LNCaP clone FGC (cell line): ENCODE measurements at regions not wholly inside any gene's neighbourhood (a gene's known extent, or its start where the extent isn't known, plus 50 kb on each side); places are given as distances from the start of the nearest gene placed in this dataset.

Source experiments
- DNase-seq: peaks from one replicate; pipeline ENCODE4 v3.0.0-alpha.2; 2011; ENCODE audit warnings: low read depth
- H3K4me3 ChIP-seq: 2 replicates; pipeline ENCODE4 v1.5.1; 2011; ENCODE audit warnings: mild to moderate bottlenecking, low read depth, low read length, control low read depth
- TF ChIP-seq, protein P1 (sequence below): IDR thresholded peaks from 2 replicates; pipeline ENCODE4 v1.5.1; 2012; ENCODE audit warnings: mild to moderate bottlenecking; ENCODE audit not compliant: control insufficient read depth, insufficient read depth; ENCODE audit errors: extremely low read depth

- no peak overlapping the region for H3K4me3 ChIP-seq
- TF ChIP-seq, protein P1, sequence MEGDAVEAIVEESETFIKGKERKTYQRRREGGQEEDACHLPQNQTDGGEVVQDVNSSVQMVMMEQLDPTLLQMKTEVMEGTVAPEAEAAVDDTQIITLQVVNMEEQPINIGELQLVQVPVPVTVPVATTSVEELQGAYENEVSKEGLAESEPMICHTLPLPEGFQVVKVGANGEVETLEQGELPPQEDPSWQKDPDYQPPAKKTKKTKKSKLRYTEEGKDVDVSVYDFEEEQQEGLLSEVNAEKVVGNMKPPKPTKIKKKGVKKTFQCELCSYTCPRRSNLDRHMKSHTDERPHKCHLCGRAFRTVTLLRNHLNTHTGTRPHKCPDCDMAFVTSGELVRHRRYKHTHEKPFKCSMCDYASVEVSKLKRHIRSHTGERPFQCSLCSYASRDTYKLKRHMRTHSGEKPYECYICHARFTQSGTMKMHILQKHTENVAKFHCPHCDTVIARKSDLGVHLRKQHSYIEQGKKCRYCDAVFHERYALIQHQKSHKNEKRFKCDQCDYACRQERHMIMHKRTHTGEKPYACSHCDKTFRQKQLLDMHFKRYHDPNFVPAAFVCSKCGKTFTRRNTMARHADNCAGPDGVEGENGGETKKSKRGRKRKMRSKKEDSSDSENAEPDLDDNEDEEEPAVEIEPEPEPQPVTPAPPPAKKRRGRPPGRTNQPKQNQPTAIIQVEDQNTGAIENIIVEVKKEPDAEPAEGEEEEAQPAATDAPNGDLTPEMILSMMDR = no peak
- no peak for DNase-seq
Measured at GRCh38 chr18:44537526-44537925, 143.2 kb upstream of the SETBP1 start.

- no peak overlapping the region for H3K4me3 ChIP-seq
- TF ChIP-seq, protein P1 = no peak
- DNase-seq = no peak
Measured at GRCh38 chr18:44539926-44540325, 140.8 kb upstream of the SETBP1 start.

- TF ChIP-seq, protein P1 = no peak
- no peak for DNase-seq
- H3K4me3 ChIP-seq = no peak overlapping the region
Measured at GRCh38 chr18:44541159-44541558, 139.5 kb upstream of the SETBP1 start.

GRCh38 chr18:44541781-44542180 lies 138.9 kb upstream of the SETBP1 start:
- no peak overlapping the region for H3K4me3 ChIP-seq
- peak; percentile 83 for DNase-seq
- TF ChIP-seq, protein P1 = no peak

GRCh38 chr18:44543387-44543786 lies 137.3 kb upstream of the SETBP1 start:
- DNase-seq = no peak
- H3K4me3 ChIP-seq = no peak overlapping the region
- TF ChIP-seq, protein P1 = no peak

DNA sequence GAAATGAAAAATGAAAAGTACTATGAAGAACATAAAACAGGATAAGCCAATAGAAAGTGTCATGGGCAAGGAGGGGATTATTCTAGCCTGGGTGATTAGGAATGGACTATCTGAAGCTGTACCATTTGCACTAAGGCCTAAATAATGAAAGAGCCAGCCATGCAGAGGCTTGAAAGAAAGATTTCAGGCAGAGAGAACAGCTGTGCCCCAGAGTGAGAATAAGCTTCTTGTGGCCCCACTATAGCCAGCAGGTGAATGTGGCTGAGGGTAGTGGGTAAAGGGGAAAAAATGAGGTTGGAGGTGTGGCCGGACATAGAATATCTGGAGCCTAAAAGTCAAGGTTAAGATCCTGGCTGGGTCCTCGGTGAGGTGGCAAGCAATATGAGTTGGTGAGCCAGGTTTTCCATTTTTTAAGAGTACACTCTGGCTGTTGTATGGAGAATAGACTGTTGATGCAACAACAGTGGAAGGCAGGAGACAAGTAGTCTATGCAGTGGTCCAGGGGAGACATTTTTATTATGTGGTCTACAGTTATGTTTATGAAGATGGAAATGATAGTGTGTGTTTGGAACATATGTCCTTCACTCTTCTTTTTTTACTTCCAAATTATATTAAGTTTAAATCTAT lies 135.2 kb upstream of the SETBP1 start:
- H3K4me3 ChIP-seq = no peak overlapping the region
- TF ChIP-seq, protein P1 = no peak
- no peak for DNase-seq

GRCh38 chr18:44546954-44547353 lies 133.7 kb upstream of the SETBP1 start:
- TF ChIP-seq, protein P1 = no peak
- no peak for DNase-seq
- H3K4me3 ChIP-seq = no peak overlapping the region
